IMR-90 (cell line): ENCODE measurements at regions not wholly inside any gene's neighbourhood (a gene's known extent, or its start where the extent isn't known, plus 50 kb on each side); places are given as distances from the start of the nearest gene placed in this dataset.

Experiments used
- CTCF ChIP-seq: conservative IDR thresholded peaks from 2 replicates; pipeline ENCODE4 v1.5.1; 2012; ENCODE audit warnings: mild to moderate bottlenecking, low read depth, low read length, improper control_type of control experiment
- ELK1 ChIP-seq: fragments of 150-350 bp; IDR thresholded peaks from 2 replicates; pipeline ENCODE4 v1.6.1; 2016; ENCODE audit warnings: low read depth, mild to moderate bottlenecking, low read length, moderate library complexity, borderline replicate concordance
- FOS ChIP-seq: fragments of 150-350 bp; IDR thresholded peaks from 2 replicates; pipeline ENCODE4 v1.6.1; 2016; ENCODE audit warnings: low read depth, low read length
- MXI1 ChIP-seq: IDR thresholded peaks from 2 replicates; pipeline ENCODE4 v1.6.1; 2012; ENCODE audit warnings: low read depth, mild to moderate bottlenecking, low read length, moderate library complexity, borderline replicate concordance
- POLR2A ChIP-seq: IDR thresholded peaks from 2 replicates; pipeline ENCODE4 v1.6.1; 2012; ENCODE audit warnings: mild to moderate bottlenecking, low read depth, low read length
- RAD21 ChIP-seq: IDR thresholded peaks from 2 replicates; pipeline ENCODE4 v1.6.1; 2012; ENCODE audit warnings: low read length, improper control_type of control experiment
- RCOR1 ChIP-seq: IDR thresholded peaks from 2 replicates; pipeline ENCODE4 v1.6.1; 2012; ENCODE audit warnings: mild to moderate bottlenecking, low read length, improper control_type of control experiment; ENCODE audit not compliant: insufficient replicate concordance
- RFX5 ChIP-seq: IDR thresholded peaks from 2 replicates; pipeline ENCODE4 v1.8.0; 2012; ENCODE audit warnings: low read depth, mild to moderate bottlenecking, low read length, moderate library complexity
- SMC3 ChIP-seq: fragments of 150-350 bp; IDR thresholded peaks from 2 replicates; pipeline ENCODE4 v1.6.1; 2016; ENCODE audit warnings: low read depth, mild to moderate bottlenecking, antibody characterized with exemption, low read length, moderate library complexity

GRCh38 chr16:72285728-72286127 is 113.8 kb upstream of the PMFBP1 start:
- no peak for TF ChIP-seq CTCF
- TF ChIP-seq POLR2A: no peak
- no peak for TF ChIP-seq MXI1
- no peak for TF ChIP-seq FOS
- no peak for TF ChIP-seq SMC3
- no peak for TF ChIP-seq RFX5
- no peak for TF ChIP-seq RCOR1
- TF ChIP-seq RAD21: no peak
- TF ChIP-seq ELK1: no peak
